Activated B cell treated with CpG ODN at 0.5 μM for 24 hours (primary cell): ENCODE measurements at regions not wholly inside any gene's neighbourhood (a gene's known extent, or its start where the extent isn't known, plus 50 kb on each side); places are given as distances from the start of the nearest gene placed in this dataset.

Source experiments
- ATAC-seq: fragments of 200-7000 bp; cut with Tn5 transposase; one replicate; pipeline ENCODE4 v1.10.0; 2021; ENCODE audit warnings: low read depth, mild to moderate bottlenecking, moderate library complexity
- CTCF ChIA-PET: fragments of 350-600 bp; sonication (Branson Sonifier 250); formaldehyde crosslinking; loops from one replicate; lab custom pipeline; 2021; ENCODE audit warnings: antibody characterized with exemption; lab: Charles Lee
- POLR2A ChIA-PET: fragments of 350-600 bp; sonication (Branson Sonifier 250); formaldehyde crosslinking; loops from one replicate; lab custom pipeline; 2021; ENCODE audit warnings: antibody characterized with exemption; lab: Charles Lee
- DNase-seq: peaks from one replicate; pipeline ENCODE4 v3.0.0; 2022
- H3K27ac Mint-ChIP-seq: one replicate; pipeline ENCODE4 v1.8.0; 2020; ENCODE audit warnings: mixed read lengths
- H3K27me3 Mint-ChIP-seq: one replicate; pipeline ENCODE4 v1.8.0; 2021; ENCODE audit warnings: mixed read lengths
- H3K36me3 Mint-ChIP-seq: one replicate; pipeline ENCODE4 v1.8.0; 2021; ENCODE audit warnings: low read depth, mixed read lengths
- H3K4me1 Mint-ChIP-seq: one replicate; pipeline ENCODE4 v1.8.0; 2021; ENCODE audit warnings: mixed read lengths
- H3K4me3 Mint-ChIP-seq: one replicate; pipeline ENCODE4 v1.8.0; 2020; ENCODE audit warnings: mild to moderate bottlenecking, mixed read lengths
- H3K9me3 Mint-ChIP-seq: one replicate; pipeline ENCODE4 v1.8.0; 2020; ENCODE audit warnings: mixed read lengths
- intact Hi-C: fragments of 100-400 bp; cut with micrococcal nuclease; formaldehyde crosslinking; loops from one replicate; pipeline ENCODE4 v1.15.1; 2024
- TF ChIP-seq, protein P1 (sequence below): fragments of 200-600 bp; IDR thresholded peaks from one replicate; pipeline ENCODE4 v1.8.0; 2022; ENCODE audit warnings: antibody characterized with exemption, mild to moderate bottlenecking

DNA sequence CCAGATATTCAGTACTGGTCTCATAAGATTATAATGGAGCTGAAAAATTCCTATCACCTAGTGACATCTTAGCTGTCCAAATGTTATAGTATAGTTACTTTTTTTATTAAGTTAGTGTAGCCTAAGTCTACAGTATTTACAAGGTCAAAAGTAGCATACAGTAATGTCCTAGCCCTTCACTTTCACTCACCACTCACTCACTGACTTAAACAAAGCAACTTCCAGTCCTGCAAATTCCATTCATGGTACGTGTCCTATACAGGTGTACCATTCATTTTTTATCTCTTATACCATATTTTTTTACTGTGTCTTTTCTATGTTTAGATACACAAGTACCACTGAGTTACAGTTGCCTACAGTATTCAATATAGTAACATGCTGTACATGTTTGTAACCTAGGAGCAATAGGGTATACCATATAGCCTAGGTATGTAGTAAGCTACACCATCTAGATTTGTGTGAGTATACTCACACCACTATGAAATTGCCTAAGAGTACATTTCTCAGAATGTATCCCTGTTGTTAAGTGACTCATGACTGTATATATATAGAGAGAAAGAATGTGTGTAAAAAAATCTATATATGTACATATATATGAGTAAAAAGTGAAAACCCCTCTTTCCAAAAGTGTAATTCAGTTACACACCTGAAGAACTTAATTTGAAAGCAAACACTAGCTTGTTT is 234.8 kb upstream of the WWC1 start:
- intact Hi-C loops: no loop called here
- ChIA-PET POLR2A (interaction anchor here (0.6 kb wide), 1 partner anchor 51 kb away, joined by 3 read pairs; no protein-coding TSS in a partner anchor), CTCF (no interaction called here)
- Mint-ChIP-seq H3K4me1 (no peaks in the 10 kb centered on the region), H3K27ac (no peak overlapping the region), H3K36me3 (no peaks in the 10 kb centered on the region), H3K9me3 (peaks cover 7% of the 10 kb centered on the region), H3K27me3 (no peaks in the 10 kb centered on the region), H3K4me3 (no peak overlapping the region)
- DNase-seq (no peak), ATAC-seq (no peak)
- TF ChIP-seq, protein P1, sequence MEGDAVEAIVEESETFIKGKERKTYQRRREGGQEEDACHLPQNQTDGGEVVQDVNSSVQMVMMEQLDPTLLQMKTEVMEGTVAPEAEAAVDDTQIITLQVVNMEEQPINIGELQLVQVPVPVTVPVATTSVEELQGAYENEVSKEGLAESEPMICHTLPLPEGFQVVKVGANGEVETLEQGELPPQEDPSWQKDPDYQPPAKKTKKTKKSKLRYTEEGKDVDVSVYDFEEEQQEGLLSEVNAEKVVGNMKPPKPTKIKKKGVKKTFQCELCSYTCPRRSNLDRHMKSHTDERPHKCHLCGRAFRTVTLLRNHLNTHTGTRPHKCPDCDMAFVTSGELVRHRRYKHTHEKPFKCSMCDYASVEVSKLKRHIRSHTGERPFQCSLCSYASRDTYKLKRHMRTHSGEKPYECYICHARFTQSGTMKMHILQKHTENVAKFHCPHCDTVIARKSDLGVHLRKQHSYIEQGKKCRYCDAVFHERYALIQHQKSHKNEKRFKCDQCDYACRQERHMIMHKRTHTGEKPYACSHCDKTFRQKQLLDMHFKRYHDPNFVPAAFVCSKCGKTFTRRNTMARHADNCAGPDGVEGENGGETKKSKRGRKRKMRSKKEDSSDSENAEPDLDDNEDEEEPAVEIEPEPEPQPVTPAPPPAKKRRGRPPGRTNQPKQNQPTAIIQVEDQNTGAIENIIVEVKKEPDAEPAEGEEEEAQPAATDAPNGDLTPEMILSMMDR: no peak

DNA sequence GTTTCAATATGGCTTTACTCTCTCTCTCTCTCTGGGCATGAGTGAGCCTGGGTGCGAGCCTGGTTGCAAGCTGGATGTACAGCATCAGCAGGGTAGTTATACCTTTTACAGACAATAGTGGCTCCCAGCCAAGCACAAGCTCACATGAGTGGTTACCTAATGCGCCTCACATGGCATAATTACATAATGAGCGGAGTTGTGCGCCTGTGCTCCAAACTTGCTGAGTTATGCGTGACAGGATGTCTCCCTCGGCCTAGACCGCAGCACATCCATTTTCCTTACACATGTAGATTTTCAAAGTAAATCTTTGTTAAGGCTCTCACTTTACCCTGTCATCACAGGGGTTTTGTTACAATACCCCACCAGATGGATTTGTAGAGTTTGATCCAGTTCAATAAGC is 233.5 kb upstream of the WWC1 start:
- Mint-ChIP-seq H3K27ac (no peak overlapping the region), H3K4me1 (no peaks in the 10 kb centered on the region), H3K36me3 (no peaks in the 10 kb centered on the region), H3K9me3 (peaks cover 7% of the 10 kb centered on the region), H3K27me3 (no peaks in the 10 kb centered on the region), H3K4me3 (no peak overlapping the region)
- ATAC-seq (no peak), DNase-seq (no peak)
- intact Hi-C loops: no loop called here
- ChIA-PET CTCF (no interaction called here), POLR2A (no interaction called here)
- TF ChIP-seq, protein P1: no peak

DNA sequence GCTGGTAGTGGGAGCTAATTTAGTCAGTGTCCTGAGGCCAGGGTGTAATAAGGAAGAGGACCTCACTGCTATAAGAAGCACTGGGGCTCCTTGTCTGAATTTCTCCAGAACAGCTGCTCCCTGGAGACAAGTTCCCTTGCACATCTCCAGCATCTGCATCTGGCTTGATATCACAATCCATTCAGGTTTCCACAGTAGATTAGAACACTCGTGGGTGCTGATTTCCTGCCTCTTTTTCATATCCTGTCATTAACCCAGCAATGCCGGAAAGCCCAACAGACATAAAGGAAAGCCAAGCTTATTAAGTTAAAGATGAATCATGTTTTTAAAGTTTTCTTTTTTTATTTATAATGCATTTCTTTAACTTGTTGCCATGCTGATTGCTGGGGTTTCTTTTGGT is 232.3 kb upstream of the WWC1 start:
- TF ChIP-seq, protein P1: no peak
- Mint-ChIP-seq H3K27ac (no peak overlapping the region), H3K4me3 (no peak overlapping the region), H3K4me1 (no peaks in the 10 kb centered on the region), H3K36me3 (no peaks in the 10 kb centered on the region), H3K27me3 (no peaks in the 10 kb centered on the region), H3K9me3 (peaks cover 7% of the 10 kb centered on the region)
- DNase-seq: no peak
- no peak for ATAC-seq
- ChIA-PET CTCF (no interaction called here), POLR2A (no interaction called here)
- intact Hi-C loops: no loop called here

DNA sequence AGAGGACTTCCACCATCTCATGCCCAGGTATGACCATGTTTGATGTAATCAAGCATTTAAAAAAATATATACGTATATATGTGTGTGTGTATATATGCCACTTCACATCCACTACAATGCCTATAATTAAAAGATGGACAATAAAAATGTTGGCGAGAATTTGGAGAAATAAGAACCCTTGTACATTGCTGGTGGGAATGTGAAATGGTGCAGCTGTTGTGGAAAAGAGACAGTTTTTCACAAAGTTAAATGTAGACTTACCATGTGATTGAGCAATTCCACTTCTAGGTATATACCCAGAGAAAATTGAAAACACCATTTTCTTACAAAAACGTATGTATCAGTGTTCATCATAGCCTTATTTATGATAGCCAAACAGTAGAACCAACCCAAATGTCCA is 229.2 kb upstream of the WWC1 start:
- H3K4me1 Mint-ChIP-seq: no peaks in the 10 kb centered on the region
- intact Hi-C loops: no loop called here
- DNase-seq: no peak
- H3K27ac Mint-ChIP-seq: no peak overlapping the region
- H3K36me3 Mint-ChIP-seq: no peaks in the 10 kb centered on the region
- TF ChIP-seq, protein P1: no peak
- CTCF ChIA-PET: no interaction called here
- H3K27me3 Mint-ChIP-seq: no peaks in the 10 kb centered on the region
- peaks cover 7% of the 10 kb centered on the region for H3K9me3 Mint-ChIP-seq
- POLR2A ChIA-PET: no interaction called here
- no peak for ATAC-seq
- no peak overlapping the region for H3K4me3 Mint-ChIP-seq

DNA sequence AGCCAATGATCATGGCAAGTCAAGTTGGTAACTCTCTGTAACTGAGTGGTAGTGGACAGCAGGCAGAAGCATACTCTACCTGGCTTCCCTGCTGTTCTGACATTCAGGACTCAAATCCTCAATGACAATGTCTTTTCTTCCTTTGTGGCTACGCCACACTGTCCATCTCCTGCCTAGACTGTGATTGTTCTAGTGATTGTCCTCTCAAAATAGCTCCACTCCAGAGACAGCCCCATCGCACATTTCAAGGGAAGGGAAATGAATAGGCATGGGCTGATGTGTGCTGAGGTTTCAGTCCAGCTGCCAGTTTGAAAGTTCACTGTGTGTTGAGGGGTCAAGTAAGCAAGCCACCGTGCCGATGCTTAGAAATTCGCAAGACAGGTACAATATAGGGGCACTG is 227.0 kb upstream of the WWC1 start:
- intact Hi-C loops: no loop called here
- no peak overlapping the region for H3K4me3 Mint-ChIP-seq
- CTCF ChIA-PET: no interaction called here
- H3K27me3 Mint-ChIP-seq: no peaks in the 10 kb centered on the region
- no peaks in the 10 kb centered on the region for H3K9me3 Mint-ChIP-seq
- DNase-seq: no peak
- POLR2A ChIA-PET: no interaction called here
- ATAC-seq: no peak
- no peak overlapping the region for H3K27ac Mint-ChIP-seq
- no peaks in the 10 kb centered on the region for H3K36me3 Mint-ChIP-seq
- H3K4me1 Mint-ChIP-seq: no peaks in the 10 kb centered on the region
- TF ChIP-seq, protein P1: no peak
